ENCODE measurements at regions not wholly inside any gene's neighbourhood (a gene's known extent, or its start where the extent isn't known, plus 50 kb on each side); places are given as distances from the start of the nearest gene placed in this dataset.

- TF ChIP-seq ZBTB33 (IDR thresholded peaks at IDR 0.05; ENCODE audit: extremely low read depth, insufficient replicate concordance, low read length) (no peak), ATF3 (IDR thresholded peaks at IDR 0.05) (no peak), EZH2 (IDR thresholded peaks at IDR 0.05) (no peak), JUND (IDR thresholded peaks at IDR 0.05) (no peak), EGR1 (IDR thresholded peaks at IDR 0.05; ENCODE audit: low read depth) (no peak), TCF7L2 (IDR thresholded peaks at IDR 0.05; ENCODE audit: borderline replicate concordance, extremely low read depth, insufficient read depth, insufficient read length) (no peak)
Observed at GRCh38 chr2:12251749-12252148, 465.0 kb upstream of the TRIB2 start (continued).

DNA sequence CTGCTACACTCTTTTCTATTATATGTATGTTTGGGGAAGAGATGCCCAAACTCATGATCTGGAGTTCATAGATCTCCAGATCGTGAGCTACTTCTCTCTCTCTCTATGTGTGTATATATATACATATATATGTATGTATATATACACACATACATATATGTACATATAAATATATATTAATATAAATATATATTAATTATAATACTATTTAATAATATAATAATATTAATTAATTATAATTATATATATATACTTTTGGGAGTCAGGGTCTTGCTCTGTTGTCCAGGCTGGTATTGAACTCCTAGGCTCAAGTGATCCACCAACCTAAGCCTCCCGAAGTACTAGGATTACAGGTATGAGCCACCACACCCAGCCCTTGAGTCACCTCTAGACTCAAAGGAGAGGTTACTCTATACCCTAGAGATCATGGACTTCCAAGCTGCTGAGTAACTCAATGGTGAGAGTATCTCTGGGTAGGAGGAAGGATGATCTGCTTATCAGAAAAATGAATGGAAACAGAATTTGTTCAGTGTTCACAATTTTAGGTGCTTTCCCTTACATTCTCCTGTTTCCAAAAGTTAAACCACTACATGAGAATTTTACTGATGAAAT is 463.5 kb upstream of the TRIB2 start:
- DNase-seq (ENCODE audit: low read depth, low spot score) (no peak), ATAC-seq (no peak)
- Histone ChIP-seq H3K4me3 (replicated peaks in 1 of 2; ENCODE audit: low read depth in 1 of 2, low read length in 2 of 2) (no peak overlapping the region), H3K9ac (ENCODE audit: low read length) (no peak overlapping the region), H4K20me1 (ENCODE audit: insufficient read depth) (no peaks in the 10 kb centered on the region), H3K79me2 (ENCODE audit: insufficient read depth, low read length) (no peaks in the 10 kb centered on the region), H3K9me3 (ENCODE audit: control insufficient read depth in 1 of 2, insufficient read depth in 1 of 2, low read depth in 1 of 2, low read length in 2 of 2) (no peaks in the 10 kb centered on the region), H3K4me2 (ENCODE audit: low read length) (no peak overlapping the region), H3K9me2 (ENCODE audit: insufficient read depth) (no peaks in the 10 kb centered on the region), H3K36me3 (ENCODE audit: control insufficient read depth in 1 of 2, insufficient read depth in 2 of 2, low read length in 2 of 2) (no peaks in the 10 kb centered on the region), H3K4me1 (ENCODE audit: control insufficient read depth in 1 of 2, insufficient read depth in 2 of 2, low read length in 2 of 2) (no peaks in the 10 kb centered on the region), H2AFZ (ENCODE audit: low read depth, low read length, poor library complexity, severe bottlenecking) (no peak overlapping the region), H3K27ac (ENCODE audit: low read depth, low read length) (no peak overlapping the region), H3K27me3 (ENCODE audit: insufficient read depth, low read length) (no peaks in the 10 kb centered on the region)
- ChIA-PET RAD21 (ENCODE audit: low non-redundant PET in 1 of 2, low total read pairs in 2 of 2, uncharacterized antibody in 2 of 2, unreplicated experiment in 2 of 2) (no interaction called here), POLR2A (no interaction called here), CTCF (no interaction called here)
- no TSS peak for BruUV-seq (replicated peaks)
- TF ChIP-seq FOSL1 (IDR thresholded peaks at IDR 0.05; ENCODE audit: low read depth), result no peak
- no peak for TF ChIP-seq EZH2 (IDR thresholded peaks at IDR 0.05)
- no peak for TF ChIP-seq CEBPB (IDR thresholded peaks at IDR 0.05; ENCODE audit: low read depth)
- no peak for TF ChIP-seq ATF3 (IDR thresholded peaks at IDR 0.05)
- no peak for TF ChIP-seq ZFX (IDR thresholded peaks at IDR 0.05)
- no peak for TF ChIP-seq SIN3A (IDR thresholded peaks at IDR 0.05; ENCODE audit: low read depth)
- no peak for TF ChIP-seq POLR2A (IDR thresholded peaks at IDR 0.05; ENCODE audit: borderline replicate concordance, extremely low read depth, insufficient read depth, insufficient read length)
- TF ChIP-seq, protein P1, sequence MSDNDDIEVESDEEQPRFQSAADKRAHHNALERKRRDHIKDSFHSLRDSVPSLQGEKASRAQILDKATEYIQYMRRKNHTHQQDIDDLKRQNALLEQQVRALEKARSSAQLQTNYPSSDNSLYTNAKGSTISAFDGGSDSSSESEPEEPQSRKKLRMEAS (IDR thresholded peaks at IDR 0.05), result no peak
- no peak for TF ChIP-seq TCF7L2 (IDR thresholded peaks at IDR 0.05; ENCODE audit: borderline replicate concordance, extremely low read depth, insufficient read depth, insufficient read length)
- no peak for TF ChIP-seq EZH2phosphoT487 (IDR thresholded peaks at IDR 0.05; ENCODE audit: borderline replicate concordance)
- TF ChIP-seq SP1 (IDR thresholded peaks at IDR 0.05; ENCODE audit: low read depth), result no peak
- intact Hi-C loops (cut with micrococcal nuclease), result no loop called here
